GM12874 (cell line): ENCODE measurements at regions not wholly inside any gene's neighbourhood (a gene's known extent, or its start where the extent isn't known, plus 50 kb on each side); places are given as distances from the start of the nearest gene placed in this dataset.

Experiments used
- TF ChIP-seq, protein P1 (sequence below): IDR thresholded peaks from 2 replicates; pipeline ENCODE4 v1.5.1; 2011; ENCODE audit warnings: low read depth, mild to moderate bottlenecking, control low read depth, low read length, moderate library complexity; ENCODE audit not compliant: insufficient read depth

DNA sequence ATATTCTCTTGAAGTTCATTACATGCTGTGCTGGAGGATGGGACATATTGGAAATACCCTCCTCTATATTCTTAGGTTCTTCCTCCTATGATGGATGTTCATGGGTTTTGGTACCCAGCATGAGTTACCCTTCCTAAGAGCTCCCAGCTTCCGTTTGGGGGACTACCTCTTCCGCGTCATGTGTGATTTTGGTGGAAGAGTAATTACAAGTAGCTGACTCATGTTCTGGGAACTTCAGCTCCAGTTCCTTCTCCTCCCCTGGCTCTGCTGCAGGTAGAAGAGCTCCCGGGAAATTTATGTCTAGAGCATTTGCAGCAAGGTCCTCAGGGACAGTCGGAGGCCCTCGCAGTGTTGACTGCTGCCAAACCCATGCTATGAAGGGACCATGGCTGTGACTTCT lies 208.8 kb upstream of the IL12A start:
- TF ChIP-seq, protein P1, sequence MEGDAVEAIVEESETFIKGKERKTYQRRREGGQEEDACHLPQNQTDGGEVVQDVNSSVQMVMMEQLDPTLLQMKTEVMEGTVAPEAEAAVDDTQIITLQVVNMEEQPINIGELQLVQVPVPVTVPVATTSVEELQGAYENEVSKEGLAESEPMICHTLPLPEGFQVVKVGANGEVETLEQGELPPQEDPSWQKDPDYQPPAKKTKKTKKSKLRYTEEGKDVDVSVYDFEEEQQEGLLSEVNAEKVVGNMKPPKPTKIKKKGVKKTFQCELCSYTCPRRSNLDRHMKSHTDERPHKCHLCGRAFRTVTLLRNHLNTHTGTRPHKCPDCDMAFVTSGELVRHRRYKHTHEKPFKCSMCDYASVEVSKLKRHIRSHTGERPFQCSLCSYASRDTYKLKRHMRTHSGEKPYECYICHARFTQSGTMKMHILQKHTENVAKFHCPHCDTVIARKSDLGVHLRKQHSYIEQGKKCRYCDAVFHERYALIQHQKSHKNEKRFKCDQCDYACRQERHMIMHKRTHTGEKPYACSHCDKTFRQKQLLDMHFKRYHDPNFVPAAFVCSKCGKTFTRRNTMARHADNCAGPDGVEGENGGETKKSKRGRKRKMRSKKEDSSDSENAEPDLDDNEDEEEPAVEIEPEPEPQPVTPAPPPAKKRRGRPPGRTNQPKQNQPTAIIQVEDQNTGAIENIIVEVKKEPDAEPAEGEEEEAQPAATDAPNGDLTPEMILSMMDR, result no peak

DNA sequence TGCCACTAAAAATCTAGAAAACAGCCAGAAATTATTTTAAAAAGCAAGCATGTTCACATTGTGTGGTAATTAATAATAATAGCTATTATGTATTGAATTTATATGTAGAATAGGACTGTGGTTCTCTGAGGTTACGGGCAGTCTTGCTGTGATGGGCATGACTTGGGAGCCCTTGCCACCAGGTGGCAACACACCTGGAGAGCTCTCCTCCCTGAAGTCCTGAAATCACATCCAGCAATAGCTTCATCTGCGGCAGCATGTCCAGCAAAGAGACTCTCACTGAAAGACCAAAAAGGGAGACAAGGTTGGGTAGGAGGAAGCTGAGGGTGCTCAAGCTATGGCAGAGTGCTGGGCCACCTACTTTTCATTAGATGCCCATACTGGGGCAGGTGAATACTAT lies 206.8 kb upstream of the IL12A start:
- TF ChIP-seq, protein P1, result no peak

DNA sequence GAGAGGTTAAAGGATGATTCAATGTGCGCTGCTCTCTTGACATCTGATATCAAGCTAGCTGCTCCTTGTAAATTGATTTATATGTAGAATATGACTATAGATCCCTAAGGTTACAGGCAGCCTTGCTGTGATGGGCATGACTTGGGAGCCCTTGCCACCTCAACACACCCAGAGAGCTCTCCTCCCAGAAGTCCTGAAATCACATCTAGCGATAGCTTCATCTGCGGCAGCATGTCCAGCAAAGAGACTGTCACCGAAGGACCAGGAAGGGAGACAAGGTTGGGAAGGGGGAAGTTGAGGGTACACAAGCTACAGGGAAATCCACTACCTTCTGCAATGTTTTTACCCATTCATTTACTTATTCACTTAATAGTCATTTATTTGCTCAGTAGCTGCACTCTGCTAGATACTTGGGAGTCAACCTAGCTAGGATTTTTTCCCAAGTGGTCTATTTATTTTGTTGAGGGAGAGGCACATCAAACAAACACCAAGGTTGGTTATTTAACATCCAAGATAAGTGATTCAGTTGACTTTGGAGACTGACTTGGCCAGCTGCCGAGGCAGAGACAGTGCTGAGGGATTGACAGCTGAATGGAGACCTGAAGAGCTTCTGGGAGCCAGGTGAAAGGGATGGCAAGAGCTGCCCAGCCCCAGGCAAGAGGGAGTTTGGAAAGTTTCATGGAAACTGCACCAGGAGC lies 205.8 kb upstream of the IL12A start:
- TF ChIP-seq, protein P1, result no peak

DNA sequence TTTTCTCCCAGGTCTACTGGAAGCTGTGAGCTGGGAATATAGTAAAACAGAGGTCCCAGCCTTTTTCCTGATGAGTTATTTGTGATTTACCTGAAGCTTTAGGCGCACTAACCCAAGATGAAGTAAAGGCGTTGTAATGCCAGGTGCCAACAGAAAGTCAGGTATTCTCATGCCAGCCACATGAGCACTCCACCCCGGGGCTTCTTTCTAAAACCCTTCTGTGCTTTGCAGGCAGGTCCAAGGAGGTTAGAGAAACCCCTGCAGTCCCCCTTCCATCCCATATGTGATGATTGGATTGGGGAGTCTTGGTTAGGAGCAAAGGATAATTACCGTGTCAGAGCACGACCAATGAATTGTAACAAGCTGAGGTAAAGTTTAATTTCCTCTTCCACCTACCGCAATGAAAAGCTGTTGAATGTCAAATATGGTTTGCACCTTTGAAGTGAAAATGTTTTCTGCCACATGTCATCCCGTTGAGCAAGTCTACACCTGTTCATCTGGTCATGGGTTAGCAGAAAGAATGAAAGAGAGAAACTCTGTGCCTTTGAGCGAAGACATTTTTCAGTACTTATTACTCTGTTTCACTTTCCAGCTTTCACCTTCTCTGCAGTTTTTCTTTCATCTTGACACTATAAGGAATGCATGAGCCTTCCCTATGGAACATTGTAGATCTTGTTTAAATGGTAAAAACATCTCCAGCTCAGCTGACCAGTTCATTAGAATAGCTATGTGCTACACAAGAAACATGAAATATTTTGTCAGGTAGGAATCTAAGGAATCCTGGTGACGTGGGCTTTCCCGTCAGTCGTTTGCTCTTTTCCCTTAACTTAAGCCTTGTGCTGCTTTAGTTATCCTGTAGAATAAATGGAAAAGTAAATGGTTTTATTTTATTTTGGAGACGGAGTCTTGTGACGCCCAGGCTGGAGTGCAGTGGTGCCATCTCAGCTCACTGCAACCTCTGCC lies 204.6 kb upstream of the IL12A start:
- TF ChIP-seq, protein P1, result no peak

DNA sequence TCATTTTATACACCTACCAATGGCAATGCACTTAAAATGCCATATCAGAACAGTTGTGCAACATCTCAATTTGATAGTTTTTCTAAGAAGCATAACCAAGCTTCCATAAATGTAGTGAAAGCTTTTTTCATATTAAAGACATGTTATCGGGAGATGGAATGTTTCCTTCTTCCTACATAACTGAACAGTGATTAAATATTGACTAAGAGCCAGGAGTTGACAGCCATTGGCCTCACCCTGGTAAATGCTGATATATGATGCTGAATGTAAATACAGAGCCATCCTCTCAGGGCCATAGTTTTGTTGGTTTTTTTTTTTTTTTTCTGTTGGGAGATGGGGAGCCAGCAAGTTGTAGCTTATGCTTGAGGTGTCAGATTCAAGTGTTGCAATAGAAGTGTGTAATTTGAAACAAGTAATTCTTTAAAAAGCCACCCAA lies 203.3 kb upstream of the IL12A start:
- TF ChIP-seq, protein P1, result no peak

DNA sequence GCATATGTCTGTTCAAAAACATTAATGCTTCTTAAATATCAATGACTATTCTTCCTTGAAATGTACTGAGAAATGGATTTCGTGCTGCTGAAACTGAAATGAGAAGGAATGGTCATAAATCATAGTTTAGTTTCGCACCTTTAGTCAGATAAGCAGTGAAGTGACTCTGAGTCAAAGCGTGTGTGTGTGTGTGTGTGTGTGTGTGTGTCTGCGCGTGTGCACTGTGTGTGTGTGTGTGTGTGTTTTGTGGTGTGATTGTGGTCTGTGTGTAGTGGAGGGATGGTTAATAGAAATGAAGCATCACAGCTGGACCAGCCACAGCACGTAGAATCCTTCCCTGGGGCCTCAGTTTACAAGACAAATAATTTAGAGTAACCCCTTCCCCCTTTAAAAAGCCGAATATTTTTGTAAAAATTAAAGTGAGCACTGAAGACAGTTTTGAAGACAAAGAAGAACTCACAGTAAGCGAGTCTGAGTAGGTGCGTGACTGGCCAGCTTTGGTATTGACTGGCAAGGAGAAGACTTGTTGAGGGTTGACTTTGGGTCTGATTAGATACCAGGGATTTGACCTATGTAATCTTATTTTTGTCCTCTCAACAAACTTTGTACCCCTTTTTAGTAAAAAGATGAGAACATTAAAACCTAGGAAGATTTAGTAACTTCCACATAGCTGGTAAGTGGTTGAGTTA lies 202.0 kb upstream of the IL12A start:
- TF ChIP-seq, protein P1, result no peak

DNA sequence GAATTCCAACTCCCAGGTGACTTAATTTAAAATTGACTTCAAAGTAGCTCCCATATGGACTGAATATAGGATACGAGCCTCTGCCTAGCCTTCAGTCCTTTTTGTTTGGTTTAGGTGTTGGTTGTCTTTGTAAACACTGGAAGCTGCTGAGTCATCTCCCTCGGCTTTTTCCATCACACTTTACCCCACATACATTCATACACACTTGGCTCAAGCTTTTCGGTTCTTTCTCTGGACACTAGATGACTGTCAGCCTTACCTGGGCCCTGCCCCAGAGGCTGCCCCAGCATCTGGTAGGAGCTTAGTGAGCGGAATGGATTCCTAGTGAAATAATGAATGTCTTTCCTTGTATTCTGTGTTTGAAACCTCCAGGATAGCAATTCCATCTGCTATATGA lies 201.5 kb upstream of the IL12A start:
- TF ChIP-seq, protein P1, result no peak
